CD4-positive, alpha-beta T cell treated with Interleukin-17A for 1 hour (primary cell): ENCODE measurements at regions not wholly inside any gene's neighbourhood (a gene's known extent, or its start where the extent isn't known, plus 50 kb on each side); places are given as distances from the start of the nearest gene placed in this dataset.

Experiments
- DNase-seq: peaks from one replicate; pipeline ENCODE4 v3.0.0-alpha.2; 2020

DNA sequence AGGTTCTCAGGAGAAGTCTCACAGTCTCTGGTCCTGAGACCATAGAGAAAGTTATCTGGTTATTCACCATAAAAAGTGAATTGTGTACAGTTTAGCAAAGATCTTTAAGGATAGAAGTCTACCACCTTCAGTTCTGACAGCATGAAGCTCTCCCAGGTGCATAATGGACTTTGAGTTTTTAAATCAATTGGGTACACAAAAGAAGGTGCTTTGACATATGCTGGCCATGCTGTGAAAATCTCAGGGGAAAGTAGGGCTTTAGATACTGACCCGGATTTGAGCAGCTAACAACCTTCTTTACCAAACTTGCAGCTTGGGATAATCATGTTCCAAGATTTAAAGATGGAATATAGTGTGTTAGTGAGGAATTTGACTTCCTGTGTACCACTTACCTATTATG, 264.2 kb downstream of the ZSWIM6 start:
- DNase-seq, result no peak

- no peak for DNase-seq
Measured at GRCh38 chr5:61597684-61598083, 265.6 kb downstream of the ZSWIM6 start.

DNA sequence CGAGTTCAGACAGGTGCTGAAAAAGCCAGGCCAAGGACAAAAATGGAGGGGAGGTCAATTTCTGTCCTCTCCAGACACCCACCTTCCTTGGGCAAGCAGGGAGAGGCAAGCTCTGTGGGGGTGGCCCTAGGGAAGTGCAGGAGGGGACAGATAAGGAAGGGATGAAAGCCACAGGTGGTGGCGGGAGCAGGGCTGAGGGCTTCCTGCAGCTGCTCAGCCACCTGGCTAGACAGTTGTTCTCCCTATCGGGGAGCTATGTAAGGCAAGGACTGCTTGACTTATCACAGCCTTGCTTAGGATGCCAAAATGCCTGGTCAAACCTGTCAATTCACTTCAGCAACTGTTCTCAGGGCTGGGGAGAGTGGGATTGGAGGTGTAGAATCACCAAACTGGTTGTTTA, 266.1 kb downstream of the ZSWIM6 start:
- no peak for DNase-seq

DNA sequence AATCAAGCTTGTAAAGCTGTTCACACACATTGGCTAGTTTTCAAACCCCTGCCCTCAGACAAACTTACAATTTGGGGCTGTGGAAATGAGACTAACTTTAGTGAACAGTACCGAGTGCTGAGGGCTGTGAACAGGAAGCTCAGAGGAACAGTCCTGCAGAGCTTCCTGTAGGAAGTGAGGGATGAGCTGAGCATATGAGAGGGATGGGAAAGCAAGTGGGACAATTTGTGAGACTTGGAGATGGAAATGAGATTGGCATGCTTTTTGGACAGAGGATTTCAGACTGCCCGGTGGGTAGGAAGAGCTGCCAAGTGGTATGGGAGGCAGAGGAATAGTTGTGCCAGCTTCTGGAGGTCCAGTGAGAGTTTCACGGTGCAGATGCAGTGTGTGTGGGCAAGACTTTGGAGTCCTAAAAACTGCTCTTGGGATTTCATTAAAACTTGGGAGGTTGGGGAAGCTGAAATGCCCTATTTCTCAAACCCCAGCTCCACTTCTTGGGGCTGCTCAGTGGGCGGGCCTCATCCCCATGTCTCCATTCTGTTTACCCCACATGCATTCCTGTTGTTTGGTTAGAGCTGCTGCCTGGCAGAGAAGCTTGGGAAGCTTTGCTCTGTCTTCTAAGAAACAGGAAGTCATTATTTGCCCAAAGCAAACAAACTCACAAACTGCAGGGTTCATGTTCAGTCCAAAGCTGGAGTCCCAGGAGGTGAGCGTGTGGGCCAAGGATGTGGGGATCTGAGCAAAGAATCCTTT, 267.5 kb downstream of the ZSWIM6 start:
- DNase-seq, result no peak

GRCh38 chr5:61600123-61600444, 268.0 kb downstream of the ZSWIM6 start:
- DNase-seq, result no peak

GRCh38 chr5:61600945-61601511, 269.0 kb downstream of the ZSWIM6 start:
- DNase-seq, result no peak

DNA sequence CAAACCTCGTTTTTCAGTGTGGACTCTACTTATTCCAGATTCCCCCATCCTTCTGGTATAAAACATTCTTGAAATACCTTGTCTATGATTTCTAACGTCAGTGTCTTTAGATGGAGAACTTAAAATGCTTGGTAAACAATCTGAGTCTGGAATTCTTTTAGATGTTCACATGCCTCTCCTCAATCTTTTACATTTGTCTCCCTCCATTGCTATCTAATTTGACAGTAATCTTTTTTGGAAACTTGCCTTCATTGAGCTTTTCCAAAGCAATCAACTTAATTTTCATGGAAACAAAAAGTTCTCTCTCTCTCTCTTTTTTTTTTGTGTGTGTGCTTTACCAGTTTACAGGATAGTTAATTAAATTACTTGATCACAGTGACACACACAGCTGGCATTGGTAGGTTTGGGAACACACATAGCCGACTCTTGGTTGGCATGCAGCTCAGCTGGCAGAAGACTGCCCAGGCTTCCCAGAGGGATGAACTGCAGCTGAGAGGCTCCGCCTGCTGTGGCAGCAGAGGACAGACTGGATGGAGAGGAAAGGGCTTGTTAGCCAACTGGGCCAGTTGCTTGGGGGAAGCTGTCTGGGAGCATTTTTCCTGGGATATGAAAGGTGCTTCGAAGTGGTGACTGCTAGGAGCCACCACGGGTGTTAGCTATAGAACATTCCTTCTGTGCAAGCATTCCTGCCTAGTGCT, 271.3 kb downstream of the ZSWIM6 start:
- DNase-seq, result no peak

DNA sequence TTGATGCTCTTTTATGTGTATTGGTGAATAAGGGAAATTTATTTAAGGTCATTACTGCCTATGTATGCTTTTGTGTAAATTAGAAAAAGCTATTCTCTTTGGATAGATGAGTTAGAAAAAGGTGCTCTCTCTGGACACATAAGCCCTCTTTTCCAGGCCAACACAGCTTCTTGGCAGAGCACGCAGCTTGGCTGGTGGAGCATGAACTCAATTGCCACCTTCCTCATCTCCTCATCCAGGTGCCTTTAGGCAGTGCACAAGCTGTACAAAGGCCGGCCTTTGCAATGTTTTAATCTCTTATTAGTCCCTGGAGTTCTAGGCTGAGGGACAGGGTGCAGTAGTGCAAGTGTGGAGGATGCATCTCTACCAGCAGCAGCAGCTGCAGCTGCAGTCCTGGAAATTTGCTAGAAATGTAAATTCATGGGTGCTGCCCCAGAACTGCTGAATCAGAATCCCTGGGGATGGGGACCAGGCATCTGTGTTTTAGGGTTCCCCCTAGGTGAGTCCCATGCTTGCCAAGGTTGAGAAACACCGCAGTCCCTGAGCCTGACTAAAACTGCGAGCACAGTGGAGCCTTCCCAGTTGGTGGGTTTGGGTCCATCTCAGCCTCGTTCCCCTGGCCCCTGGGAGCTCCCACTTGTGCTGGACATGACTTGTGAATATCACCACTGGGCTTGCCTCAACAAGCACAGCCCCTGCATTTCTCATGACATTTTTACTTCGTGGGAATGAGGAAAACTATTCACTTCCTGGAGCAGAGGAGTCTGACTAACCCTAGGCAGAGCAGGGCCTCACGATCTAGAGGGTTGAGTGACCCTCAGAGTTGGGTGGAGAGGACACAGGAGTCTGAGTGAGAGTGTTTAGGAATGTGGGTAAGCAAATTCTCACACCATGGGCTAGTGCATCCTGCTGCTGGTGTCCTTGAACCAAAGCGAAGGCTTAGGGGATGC, 272.3 kb downstream of the ZSWIM6 start:
- DNase-seq, result no peak

- DNase-seq, result no peak
Measured at GRCh38 chr5:61609840-61610677, 278.0 kb downstream of the ZSWIM6 start.

GRCh38 chr5:61610678-61611024, 278.6 kb downstream of the ZSWIM6 start:
- DNase-seq, result no peak

DNA sequence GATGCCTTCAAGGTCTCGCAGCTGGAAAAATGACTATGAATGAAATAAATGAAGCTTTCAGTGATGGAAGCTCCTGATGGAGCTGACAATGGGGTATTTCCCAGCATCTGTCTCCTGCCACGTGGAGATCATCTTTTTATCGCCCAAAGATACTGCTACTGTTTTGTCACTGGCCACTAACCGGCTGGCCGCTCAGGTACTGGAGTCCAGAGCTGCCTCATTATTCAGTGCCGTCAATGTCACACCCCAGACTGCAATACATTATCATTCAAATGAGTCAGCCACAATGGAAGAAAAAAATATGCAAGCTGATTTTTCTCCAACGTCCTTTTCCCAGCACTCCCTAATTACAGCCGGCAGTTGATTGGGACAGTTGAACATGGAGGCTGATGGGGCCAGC, 280.4 kb downstream of the ZSWIM6 start:
- no peak for DNase-seq

- DNase-seq, result no peak
Measured at GRCh38 chr5:61613679-61614078, 281.6 kb downstream of the ZSWIM6 start.

DNA sequence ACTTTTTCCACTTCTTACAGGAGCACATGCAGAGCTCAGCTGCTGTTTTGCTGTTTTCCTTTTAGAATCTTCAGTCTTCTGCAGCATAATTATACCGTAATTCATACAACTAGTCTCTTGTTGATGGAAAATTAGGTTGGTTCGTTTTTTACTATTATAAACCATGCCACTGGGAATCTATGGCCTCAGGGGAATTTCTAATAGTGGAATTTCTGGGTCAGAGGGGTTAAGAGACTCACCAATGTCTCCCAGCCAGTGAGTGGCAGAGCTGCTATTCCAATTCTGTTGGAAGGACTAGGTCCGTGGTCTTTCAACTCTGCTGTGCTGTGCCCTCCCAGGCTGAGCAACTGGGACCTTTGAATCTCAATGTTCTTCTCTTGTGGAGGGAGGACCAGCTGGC, 282.5 kb downstream of the ZSWIM6 start:
- no peak for DNase-seq

GRCh38 chr5:61617039-61617438, 285.0 kb downstream of the ZSWIM6 start:
- DNase-seq, result no peak

DNA sequence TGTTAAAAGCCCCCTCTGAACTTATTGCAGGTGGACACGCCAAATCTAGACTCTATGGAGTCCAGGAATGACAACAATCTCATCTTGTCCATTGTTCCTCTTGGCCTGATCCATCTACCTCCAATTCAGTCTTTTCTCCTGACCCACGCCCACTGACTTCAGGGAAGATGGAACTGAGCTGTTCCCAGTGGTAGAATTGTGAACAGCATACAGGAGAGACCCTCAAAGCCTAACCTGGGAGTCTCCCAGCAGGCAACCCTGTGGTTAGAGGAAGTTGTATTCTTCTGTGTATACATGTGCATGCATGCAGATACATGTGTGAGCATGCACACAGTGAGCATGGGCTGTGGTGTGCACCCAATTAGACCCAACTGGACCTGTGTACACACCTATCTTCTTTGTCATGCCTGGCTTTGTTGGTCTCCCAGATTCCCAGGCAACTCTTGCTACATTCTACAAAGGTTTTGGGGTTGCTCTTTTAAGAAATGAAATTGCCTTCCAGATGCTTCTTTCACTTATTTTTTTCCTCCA, 286.0 kb downstream of the ZSWIM6 start:
- no peak for DNase-seq

- no peak for DNase-seq
Measured at GRCh38 chr5:61618577-61618976, 286.5 kb downstream of the ZSWIM6 start.

- DNase-seq, result no peak
Measured at GRCh38 chr5:61619289-61619688, 287.2 kb downstream of the ZSWIM6 start.

- no peak for DNase-seq
Measured at GRCh38 chr5:61619777-61620518, 287.9 kb downstream of the ZSWIM6 start.

DNA sequence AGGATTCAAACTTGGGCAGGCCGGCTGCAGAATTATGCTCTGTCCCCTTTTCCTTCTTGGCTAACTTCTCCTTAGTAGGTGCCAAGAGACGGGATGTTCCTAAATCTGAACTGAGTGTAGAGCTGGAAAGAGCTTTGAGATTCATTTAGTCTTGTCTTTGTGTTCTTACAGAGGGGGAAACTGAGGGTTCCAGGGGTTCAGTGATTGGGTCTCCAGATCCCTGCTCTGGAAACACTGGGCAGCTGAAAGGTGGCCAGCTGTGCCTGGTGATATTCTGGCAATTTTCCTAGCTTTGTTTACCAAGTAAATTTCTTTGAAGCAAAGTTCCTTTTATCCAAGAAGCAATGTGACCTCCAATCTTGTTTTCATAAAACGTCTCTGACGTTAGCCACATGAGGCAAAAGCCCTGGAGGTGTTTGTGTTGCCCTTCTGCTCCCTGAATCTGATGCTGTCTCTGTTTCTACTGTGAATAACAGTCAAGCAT, 288.7 kb downstream of the ZSWIM6 start:
- DNase-seq, result no peak

DNA sequence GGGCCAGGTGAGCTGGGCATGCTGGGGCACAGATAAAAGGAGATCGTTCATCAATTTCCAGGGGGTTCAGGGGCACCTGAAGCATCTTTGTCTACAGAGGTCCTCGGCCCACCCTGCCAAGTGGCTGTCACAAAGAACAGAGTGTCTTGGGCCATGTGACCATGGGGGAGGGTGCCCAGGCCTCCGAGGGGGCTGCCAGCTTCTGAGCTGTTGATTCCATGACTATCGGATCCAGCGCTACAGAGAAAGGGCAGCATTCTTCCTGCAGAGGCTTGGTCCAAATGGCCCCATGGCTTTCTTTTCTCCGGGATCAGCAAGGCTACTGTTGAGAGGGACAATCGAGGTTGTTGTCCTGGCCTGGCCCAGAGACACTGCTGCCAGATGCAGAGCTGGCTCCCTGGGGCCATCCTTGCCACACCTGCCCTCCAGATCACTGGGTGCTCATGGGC, 289.2 kb downstream of the ZSWIM6 start:
- DNase-seq, result no peak

GRCh38 chr5:61622156-61622555, 290.1 kb downstream of the ZSWIM6 start:
- no peak for DNase-seq
